Activated naive CD8-positive, alpha-beta T cell treated with anti-CD3 and anti-CD28 coated beads, Interleukin-2, amount 50 U/mL, for 24 hours (primary cell): ENCODE measurements at regions not wholly inside any gene's neighbourhood (a gene's known extent, or its start where the extent isn't known, plus 50 kb on each side); places are given as distances from the start of the nearest gene placed in this dataset.
"Not testable (repeated sequence)": the region's sequence is repeated elsewhere in the genome, so short reads cannot be mapped to it uniquely, and the experiment has no call there.

ENCODE experiments used
- ATAC-seq: fragments of 150-1000 bp; cut with Tn5 transposase; one replicate; pipeline ENCODE4 v1.10.0; 2021
- DNase-seq: peaks from one replicate; pipeline ENCODE4 v3.0.0; 2021
- H3K27ac Mint-ChIP-seq: one replicate; pipeline ENCODE4 v1.8.0; 2021; ENCODE audit warnings: mild to moderate bottlenecking, mixed read lengths
- H3K27me3 Mint-ChIP-seq: one replicate; pipeline ENCODE4 v1.8.0; 2021; ENCODE audit warnings: mixed read lengths
- H3K36me3 Mint-ChIP-seq: one replicate; pipeline ENCODE4 v1.8.0; 2021; ENCODE audit warnings: low read depth, mixed read lengths
- H3K4me1 Mint-ChIP-seq: one replicate; pipeline ENCODE4 v1.8.0; 2021; ENCODE audit warnings: mixed read lengths
- H3K4me3 Mint-ChIP-seq: one replicate; pipeline ENCODE4 v1.8.0; 2021; ENCODE audit warnings: mild to moderate bottlenecking, moderate library complexity, mixed read lengths
- H3K9me3 Mint-ChIP-seq: one replicate; pipeline ENCODE4 v1.8.0; 2021; ENCODE audit warnings: mixed read lengths

DNA sequence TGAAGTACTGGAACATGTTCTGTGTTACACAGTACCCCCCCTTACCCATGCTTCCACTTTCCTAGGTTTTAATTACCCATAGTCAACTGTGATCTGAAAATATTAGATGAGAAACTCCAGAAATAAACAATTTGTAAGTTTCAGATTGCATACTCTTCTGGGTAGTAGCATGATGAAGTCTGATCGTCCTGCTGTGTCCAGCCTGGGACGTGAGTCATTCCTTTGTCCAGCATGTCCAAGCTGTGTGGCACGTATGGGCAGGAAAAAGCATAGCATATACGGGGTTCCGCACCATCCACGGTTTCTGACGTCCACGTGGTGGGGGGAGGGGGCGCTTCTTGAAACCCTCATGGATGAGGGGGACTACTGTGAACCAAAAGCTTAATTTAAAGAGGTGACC is 70.7 kb upstream of the CRYM start:
- H3K4me3 Mint-ChIP-seq, DNase-seq, H3K4me1 Mint-ChIP-seq, H3K9me3 Mint-ChIP-seq, H3K36me3 Mint-ChIP-seq, H3K27me3 Mint-ChIP-seq, H3K27ac Mint-ChIP-seq, ATAC-seq: not testable (repeated sequence)

DNA sequence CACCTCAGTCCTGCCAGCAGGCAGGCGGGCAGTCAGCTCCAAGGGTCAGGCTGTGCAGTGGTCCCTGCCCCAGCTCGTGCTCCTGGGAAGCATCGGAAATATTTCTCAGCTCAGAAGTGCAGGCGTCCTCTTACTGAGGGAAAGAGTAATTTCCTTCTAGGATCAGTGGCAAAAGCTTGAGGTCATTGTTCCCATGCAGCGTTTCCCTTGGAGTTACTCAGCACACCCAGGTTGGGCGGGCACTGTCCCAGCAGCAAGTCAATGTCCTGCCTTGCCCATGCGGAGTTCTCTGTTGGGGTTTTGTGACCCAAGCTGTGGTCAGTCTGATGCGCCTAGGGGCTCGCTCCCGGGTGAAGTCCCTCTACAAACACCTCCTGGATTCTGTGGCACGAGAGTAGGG is 69.4 kb upstream of the CRYM start:
- not testable (repeated sequence) for ATAC-seq, H3K27ac Mint-ChIP-seq, H3K36me3 Mint-ChIP-seq, H3K4me1 Mint-ChIP-seq, H3K4me3 Mint-ChIP-seq, H3K27me3 Mint-ChIP-seq, H3K9me3 Mint-ChIP-seq, DNase-seq

DNA sequence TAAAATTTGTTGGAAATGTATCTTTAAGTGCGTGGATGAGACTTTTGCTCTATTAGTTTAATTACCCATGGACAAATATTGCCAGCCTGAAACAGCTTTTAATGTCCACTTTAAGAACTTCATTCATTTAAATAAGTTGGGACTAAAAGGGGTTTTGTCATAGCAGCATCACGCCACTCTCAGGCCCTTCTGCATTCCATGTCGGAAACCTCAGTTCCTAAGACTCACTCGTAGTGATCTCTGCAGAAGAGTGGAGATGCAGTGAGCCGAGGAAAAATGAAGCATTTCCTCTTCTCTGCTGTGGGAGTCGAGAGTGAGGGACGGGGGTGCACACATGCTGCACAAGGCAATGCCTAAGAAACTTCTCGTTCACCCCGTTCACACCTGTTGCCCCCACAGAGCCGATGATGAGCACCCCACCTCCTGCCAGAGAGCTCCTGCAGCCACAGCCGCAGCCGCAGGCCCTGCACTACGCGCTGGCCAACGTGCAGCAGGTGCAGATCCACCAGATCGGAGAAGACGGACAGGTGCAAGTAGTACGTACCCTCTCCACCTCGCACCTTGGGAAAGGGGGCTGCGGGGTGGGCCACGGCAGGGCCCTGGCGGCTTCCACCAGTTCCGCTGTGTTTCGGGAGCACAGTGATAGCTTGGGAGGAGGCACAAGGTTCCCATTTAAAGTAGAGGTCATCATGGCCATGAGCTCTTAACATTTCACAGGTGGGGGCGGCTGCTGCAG is 68.8 kb upstream of the CRYM start:
- not testable (repeated sequence) for H3K27me3 Mint-ChIP-seq, H3K36me3 Mint-ChIP-seq, H3K4me1 Mint-ChIP-seq, H3K27ac Mint-ChIP-seq, ATAC-seq, H3K4me3 Mint-ChIP-seq, H3K9me3 Mint-ChIP-seq, DNase-seq

DNA sequence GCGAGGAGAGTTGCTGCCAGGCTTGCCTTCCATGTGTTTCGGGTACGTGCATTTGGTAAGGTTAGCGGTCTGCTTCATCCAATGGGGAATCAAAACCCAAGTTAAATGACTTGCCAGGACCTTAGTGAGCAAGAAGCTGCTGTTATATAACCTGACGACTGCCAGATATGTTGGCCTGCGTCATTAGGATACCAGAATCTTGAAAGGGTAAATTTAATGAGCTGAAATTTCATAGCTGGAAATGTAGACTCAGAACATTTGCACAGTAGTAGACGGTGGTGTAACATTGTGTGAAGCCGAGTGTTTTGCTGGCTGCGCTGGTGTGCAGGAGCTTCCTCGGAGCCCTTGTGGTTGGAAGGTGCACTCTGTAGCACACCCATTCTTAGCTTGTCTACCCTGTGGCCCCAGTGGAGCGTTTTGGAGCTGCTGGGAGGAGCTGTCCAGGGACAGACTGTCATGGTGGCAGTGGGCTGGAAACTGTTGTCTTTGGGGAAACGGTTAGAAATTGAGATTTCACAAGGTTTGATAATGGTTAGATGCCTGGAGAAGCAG is 66.3 kb upstream of the CRYM start:
- not testable (repeated sequence) for ATAC-seq, H3K36me3 Mint-ChIP-seq, H3K27ac Mint-ChIP-seq, DNase-seq, H3K9me3 Mint-ChIP-seq, H3K4me3 Mint-ChIP-seq, H3K27me3 Mint-ChIP-seq, H3K4me1 Mint-ChIP-seq

DNA sequence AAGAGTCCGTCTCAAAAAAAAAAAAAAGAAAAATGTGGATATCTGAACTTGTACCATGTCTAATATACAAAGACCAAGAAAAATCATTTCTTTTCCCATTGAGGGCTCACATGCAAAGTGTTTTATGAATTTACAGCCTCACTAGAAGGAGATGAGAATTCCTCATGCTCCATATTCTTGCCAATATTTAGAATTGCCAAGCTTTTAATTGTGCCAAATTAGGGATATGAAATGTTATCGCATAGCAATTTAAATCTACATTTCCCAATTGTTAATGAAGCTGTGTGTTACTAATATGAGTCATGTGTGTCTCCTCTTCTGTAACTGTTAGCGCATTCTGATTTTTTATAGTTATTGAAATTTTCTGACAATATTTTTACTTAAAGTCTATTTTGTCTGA is 63.0 kb upstream of the CRYM start:
- DNase-seq (no peak), ATAC-seq (no peak)
- Mint-ChIP-seq H3K4me1 (peaks cover 1% of the 10 kb centered on the region), H3K36me3 (no peaks in the 10 kb centered on the region), H3K4me3 (no peak overlapping the region), H3K27me3 (peaks cover 4% of the 10 kb centered on the region), H3K27ac (no peak overlapping the region), H3K9me3 (no peaks in the 10 kb centered on the region)

DNA sequence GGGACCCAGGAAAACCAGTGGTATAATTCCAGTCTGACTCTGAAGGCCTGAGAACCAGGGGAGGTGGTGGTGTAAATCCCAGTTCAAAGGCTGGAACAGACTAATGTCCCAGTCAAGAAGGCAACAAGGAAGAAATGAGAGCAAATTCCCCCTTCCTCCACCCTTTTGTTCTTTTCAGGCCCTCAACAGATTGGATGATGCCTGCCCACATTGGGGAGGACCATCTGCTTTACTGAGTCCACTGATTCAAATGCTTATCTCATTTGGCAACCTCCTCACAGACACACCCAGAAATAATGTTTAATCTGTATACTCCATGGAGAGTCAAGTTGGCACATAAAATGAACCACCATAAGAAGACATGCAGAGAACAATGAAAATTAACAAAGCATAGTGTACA is 61.9 kb upstream of the CRYM start:
- Mint-ChIP-seq H3K4me1 (peaks cover 1% of the 10 kb centered on the region), H3K9me3 (no peaks in the 10 kb centered on the region), H3K36me3 (no peaks in the 10 kb centered on the region), H3K27ac (no peak overlapping the region), H3K27me3 (peaks cover 5% of the 10 kb centered on the region), H3K4me3 (no peak overlapping the region)
- DNase-seq: no peak
- ATAC-seq: no peak

DNA sequence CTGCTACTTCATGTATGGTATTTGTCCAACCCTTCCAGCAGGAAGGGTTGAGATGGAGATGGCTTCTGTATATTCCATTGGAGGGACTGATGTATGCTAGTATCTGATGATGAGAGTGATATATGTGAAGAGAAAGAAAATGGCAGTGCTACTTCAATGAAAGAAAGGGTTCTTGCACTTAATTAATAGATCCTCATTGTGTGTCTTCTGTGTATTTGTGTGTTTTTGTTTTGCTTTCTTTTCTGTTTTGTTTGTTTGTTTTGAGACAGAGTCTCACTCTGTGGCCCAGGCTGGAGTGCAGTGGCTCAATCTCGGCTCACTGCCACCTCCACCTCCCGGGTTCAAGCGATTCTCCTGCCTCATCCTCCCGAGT is 61.2 kb upstream of the CRYM start:
- Mint-ChIP-seq H3K27ac (no peak overlapping the region), H3K4me3 (no peak overlapping the region)

DNA sequence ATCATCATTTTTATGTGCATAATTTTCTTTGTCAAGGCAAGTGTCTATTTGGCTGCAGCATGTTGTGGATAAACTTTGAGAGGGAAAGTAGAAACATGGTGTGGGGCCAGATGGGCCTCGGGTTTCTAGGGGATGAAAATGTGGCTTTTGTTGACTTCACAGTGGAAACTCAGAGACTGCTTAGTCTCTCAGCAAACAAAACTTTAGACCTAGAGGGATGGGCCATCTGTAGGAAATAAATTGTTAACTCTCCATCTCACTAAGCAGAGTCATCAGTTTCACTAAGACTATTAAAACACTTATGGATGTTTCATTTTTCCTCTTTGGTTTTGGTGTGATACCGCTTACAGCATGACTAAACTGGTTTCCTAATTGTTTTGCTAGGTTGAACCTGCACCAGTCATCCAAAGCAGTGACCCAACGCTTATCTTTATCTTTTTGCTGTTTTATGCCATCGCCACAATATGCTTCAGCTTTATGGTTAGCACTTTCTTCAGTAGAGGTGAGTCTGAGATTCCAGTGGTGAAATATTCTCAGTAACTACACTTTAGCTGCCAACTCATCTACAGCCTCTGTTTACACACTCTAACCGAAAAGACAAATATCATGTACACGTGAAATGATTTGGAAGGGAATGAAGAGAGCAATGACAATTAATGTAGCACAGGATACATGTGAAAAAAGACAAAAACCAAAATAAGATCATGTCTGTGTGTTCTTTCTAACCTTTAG is 60.6 kb upstream of the CRYM start:
- DNase-seq: no peak
- peaks cover 1% of the 10 kb centered on the region for H3K4me1 Mint-ChIP-seq

More for the DNA sequence above, 61.2 kb upstream of the CRYM start:
- Mint-ChIP-seq H3K36me3 (no peaks in the 10 kb centered on the region), H3K27me3 (peaks cover 7% of the 10 kb centered on the region), H3K4me1 (peaks cover 1% of the 10 kb centered on the region), H3K9me3 (no peaks in the 10 kb centered on the region)
- ATAC-seq: no peak
- no peak for DNase-seq

DNA sequence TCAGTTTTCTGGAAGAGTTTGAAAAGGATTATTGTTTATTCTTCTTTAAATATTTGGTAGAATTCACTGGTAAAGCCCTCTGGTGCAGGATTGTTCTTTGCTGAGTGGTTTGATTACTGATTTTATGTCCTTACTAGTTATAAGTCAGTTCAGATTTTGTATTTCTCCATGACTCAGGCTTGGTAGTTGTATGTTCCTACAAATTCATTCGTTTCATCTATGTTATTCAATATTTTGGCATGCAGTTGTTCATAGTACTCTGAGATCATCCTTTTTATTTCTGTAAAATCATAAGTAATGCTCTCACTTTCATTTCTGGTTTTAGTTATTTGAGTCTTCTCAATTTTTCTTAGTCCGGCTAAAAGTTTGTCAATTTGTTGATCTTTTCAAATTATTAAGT is 58.1 kb upstream of the CRYM start:
- Mint-ChIP-seq H3K4me3 (no peak overlapping the region), H3K4me1 (peaks cover 1% of the 10 kb centered on the region), H3K9me3 (no peaks in the 10 kb centered on the region), H3K27ac (no peak overlapping the region), H3K27me3 (peaks cover 18% of the 10 kb centered on the region), H3K36me3 (no peaks in the 10 kb centered on the region)
- DNase-seq (no peak), ATAC-seq (no peak)

More for the DNA sequence above, 60.6 kb upstream of the CRYM start:
- no peak overlapping the region for H3K27ac Mint-ChIP-seq
- no peaks in the 10 kb centered on the region for H3K9me3 Mint-ChIP-seq
- peak; percentile 69 for ATAC-seq
- no peak overlapping the region for H3K4me3 Mint-ChIP-seq
- peaks cover 7% of the 10 kb centered on the region for H3K27me3 Mint-ChIP-seq
- H3K36me3 Mint-ChIP-seq: no peaks in the 10 kb centered on the region

DNA sequence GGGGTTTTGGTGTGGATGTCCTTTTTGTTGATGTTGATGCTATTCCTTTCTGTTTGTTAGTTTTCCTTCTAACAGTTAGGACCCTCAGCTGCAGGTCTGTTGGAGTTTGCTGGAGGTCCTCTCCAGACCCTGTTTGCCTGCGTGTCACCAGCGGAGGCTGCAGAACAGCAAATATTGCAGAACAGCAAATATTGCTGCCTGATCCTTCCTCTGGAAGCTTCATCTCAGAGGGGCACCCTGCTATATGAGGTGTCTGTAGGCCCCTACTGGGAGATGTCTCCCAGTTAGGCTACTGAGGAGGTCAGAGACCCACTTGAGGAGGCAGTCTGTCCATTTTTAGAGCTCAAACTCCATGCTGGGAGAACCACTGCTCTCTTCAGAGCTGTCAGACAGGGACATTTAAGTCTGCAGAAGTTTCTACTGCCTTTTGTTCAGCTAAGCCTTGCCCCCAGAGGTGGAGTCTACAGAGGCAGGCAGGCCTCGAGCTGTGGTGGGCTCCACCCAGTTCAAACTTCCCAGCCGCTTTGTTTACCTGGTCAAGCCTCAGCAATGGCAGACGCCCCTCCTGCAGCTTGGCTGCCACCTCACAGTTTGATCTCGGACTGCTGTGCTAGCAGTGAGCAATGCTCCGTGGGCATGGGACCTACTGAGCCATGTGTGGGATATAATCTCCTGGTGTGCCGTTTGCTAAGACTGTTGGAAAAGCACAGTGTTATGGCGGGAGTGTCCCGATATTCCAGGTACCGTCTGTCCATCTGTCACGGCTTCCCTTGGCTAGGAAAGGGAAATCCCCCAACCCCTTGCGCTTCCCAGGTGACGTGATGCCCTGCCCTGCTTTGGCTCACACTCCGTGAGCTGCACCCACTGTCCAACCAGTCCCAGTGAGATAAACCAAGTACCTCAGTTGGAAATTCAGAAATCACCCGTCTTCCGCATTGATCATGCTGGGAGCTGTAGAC is 56.4 kb upstream of the CRYM start:
- peaks cover 18% of the 10 kb centered on the region for H3K27me3 Mint-ChIP-seq
- not testable (repeated sequence) for ATAC-seq, DNase-seq, H3K9me3 Mint-ChIP-seq, H3K4me1 Mint-ChIP-seq, H3K4me3 Mint-ChIP-seq, H3K27ac Mint-ChIP-seq, H3K36me3 Mint-ChIP-seq

DNA sequence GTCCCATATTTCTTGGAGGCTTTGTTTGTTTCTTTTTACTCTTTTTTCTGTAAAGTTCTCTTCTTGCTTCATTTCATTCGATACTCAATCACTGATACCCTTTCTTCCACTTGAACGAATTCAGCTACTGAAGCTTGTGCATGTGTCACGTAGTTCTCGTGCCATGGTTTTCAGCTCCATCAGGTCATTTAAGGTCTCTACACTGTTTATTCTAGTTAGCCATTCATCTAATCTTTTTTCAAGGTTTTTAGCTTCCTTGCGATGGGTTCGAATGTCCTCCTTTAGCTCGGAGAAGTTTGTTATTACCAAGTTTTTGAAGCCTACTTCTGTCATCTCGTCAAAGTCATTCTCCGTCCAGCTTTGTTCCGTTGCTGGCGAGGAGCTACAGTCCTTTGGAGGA is 55.6 kb upstream of the CRYM start:
- H3K4me1 Mint-ChIP-seq, ATAC-seq, DNase-seq, H3K4me3 Mint-ChIP-seq, H3K9me3 Mint-ChIP-seq, H3K27ac Mint-ChIP-seq, H3K36me3 Mint-ChIP-seq: not testable (repeated sequence)
- peaks cover 15% of the 10 kb centered on the region for H3K27me3 Mint-ChIP-seq
